A673 (cell line): ENCODE measurements at regions not wholly inside any gene's neighbourhood (a gene's known extent, or its start where the extent isn't known, plus 50 kb on each side); places are given as distances from the start of the nearest gene placed in this dataset.

Experiments
- CTCF ChIP-seq: fragments of 300-800, 200-600 bp; sonication (generic); conservative IDR thresholded peaks from 2 replicates; pipeline ENCODE4 v1.5.1; 2017; ENCODE audit warnings: low read depth, mild to moderate bottlenecking, antibody characterized with exemption, low read length, moderate library complexity, mixed read lengths
- EZH2 ChIP-seq: fragments of 200-600 bp; sonication (generic); IDR thresholded peaks from 2 replicates; pipeline ENCODE4 v1.6.1; 2017; ENCODE audit warnings: borderline replicate concordance, low read depth, mild to moderate bottlenecking, mixed read lengths, antibody characterized with exemption, low read length; ENCODE audit not compliant: poor library complexity, severe bottlenecking

DNA sequence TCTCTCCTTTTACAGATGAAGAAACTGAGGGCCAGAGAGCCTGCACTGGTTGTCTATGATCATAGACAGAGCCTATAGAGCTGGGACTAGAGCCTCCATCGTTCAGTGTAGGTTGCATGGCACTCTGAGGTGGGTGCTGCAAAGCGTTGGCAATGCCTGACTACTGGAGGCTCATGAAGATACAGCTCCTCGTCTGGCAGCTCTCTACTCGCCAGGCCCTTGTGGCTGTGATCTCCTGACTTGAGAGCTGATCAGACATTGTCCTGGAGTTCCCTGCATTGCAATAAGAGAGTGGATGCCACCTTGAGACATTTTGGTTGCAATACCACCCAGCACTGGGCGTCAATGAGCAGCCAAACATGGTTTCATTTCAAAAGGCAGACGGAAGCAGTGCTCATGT is 270.1 kb upstream of the ARID1B start:
- TF ChIP-seq CTCF (no peak), EZH2 (no peak)
